HG03460 (cell line): ENCODE measurements at regions not wholly inside any gene's neighbourhood (a gene's known extent, or its start where the extent isn't known, plus 50 kb on each side); places are given as distances from the start of the nearest gene placed in this dataset.
"Not testable (repeated sequence)": the region's sequence is repeated elsewhere in the genome, so short reads cannot be mapped to it uniquely, and the experiment has no call there.

Experiments used
- ATAC-seq: cut with Tn5 transposase; IDR thresholded peaks from one replicate; pipeline ENCODE4 v1.9.1; 2021; ENCODE audit not compliant: unreplicated experiment

DNA sequence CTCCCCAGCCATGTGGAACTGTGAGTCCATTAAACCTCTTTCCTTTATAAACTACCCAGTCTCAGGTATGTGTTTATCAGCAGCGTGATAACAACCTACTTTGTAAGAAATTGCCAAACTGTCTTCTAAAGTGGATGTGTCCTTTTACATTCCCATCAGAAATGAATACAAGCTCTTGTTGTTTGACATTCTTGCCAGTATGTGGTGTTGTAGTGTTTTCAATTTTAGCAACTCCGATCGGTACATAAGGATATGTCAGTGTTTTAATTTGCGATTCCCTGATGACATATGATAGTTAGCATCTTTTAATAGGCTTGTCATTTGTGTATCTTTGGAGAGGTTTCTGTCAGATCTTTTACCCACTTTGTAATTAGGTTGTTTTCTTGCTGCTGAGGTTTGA is 1156.3 kb upstream of the CRIM1 start:
- no peak for ATAC-seq

DNA sequence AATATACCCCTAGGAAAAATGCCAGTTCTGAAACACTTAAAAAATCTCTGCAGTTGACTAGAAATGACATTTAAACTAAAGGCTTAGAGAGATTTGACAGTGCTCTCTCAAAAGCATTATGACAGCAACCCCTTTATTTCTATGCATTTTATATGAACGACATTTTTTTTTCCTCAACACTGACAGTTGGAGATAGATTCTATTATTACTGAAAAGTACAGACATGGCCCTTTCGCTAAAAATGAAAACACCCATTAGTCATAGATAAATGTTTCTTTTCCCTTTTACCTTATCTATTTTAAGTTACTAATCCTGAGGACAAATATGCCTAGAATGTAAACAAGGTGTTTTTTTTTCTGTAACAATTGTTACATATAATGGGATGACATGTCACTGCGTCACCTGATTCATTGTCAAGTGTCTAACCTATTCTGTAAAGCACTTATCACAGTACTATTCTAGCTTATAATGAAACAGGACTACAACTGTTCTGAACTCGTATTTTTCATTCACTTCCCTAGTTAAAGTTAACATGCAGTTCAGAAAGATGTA is 1169.6 kb upstream of the CRIM1 start:
- no peak for ATAC-seq

DNA sequence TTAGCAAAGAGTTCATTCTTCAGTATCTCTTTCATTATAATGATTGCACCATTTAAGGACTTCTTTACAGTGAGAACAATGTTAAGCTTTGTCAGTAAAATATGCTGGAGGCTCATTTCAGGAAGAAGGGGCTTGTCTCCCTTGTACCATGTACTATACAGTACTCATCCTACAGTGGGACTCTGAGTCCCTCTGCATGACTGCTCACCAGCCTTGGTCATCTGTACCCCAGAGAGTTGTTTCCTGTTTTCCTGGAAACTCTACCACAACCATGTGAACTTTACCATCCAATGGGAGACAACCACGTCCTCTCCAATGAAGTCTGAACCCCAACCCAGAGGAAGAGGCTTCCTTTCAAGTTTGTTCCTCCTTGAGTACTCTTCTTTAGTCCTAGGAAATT is 1171.1 kb upstream of the CRIM1 start:
- ATAC-seq, result no peak

DNA sequence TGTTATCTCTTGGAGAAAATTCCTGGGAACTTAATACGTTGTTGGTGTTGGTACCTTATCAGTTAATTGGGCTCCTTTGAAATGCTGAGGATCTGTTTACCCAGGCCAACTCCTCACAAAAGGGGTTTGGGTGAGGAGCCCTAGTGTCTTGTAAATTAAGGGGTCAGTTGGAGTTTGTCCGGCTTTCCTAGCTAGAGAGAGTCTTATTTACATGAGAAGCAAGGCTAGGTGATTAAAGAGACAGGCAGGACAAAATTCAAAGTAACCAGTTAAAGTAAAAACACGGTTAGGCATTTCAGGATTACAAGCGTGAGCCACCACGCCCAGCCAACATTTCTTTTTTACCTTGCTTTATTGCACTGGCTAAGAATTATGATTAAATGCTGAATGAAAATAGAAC is 1178.9 kb upstream of the CRIM1 start:
- not testable (repeated sequence) for ATAC-seq

DNA sequence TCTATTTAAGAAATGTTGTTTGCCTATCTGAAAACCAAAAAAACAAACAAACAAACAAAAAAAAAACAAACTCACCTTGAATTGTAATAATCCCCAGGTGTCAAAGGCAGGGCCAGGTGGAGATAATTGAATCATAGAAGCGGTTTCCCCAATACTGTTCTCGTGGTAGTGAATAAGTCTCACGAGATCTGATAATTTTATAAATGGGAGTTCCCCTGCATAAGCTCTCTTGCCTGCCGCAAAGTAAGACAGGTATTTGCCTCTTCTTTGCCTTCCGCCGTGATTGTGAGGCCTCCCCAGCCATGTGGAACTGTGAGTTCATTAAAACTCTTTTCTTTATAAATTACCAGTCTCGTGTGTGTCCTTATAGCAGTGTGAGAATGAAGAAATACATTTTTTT is 1180.7 kb upstream of the CRIM1 start:
- no peak for ATAC-seq

DNA sequence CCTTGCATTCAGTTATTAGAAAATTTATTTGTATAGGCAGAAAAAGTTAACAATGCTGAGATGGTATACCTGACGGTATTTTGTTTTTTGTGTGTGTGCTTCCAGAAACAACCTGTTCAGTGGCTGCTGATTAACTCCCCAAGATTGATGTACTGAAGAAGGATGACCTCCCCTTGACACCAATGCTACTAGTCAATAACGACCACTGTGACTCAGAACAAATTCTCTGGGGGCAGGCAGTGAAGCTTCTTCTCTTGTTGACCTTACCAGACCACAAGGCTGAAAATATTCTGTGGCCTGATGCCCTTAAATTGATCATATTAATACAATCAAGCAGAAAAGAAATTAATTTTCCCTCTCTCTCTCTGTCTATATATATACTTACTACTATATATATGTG is 1182.9 kb upstream of the CRIM1 start:
- no peak for ATAC-seq

DNA sequence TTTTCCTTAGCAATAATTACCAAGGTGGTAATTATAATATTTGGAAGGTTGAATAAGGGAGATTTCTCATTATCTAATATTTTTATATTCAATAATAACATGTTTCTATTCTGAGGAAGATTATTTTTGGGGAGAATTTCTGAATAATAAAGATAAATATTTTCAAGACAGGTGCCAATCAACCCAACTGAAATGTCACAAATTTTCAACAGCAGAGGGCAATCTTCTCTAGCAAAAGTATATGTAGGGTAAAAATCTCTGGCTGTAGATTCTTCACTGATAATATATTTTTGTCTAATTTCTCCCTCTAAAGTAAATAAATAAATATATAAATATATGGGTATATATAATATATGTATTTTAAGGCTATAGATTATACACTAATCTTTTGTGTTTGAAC is 1187.2 kb upstream of the CRIM1 start:
- ATAC-seq, result no peak

DNA sequence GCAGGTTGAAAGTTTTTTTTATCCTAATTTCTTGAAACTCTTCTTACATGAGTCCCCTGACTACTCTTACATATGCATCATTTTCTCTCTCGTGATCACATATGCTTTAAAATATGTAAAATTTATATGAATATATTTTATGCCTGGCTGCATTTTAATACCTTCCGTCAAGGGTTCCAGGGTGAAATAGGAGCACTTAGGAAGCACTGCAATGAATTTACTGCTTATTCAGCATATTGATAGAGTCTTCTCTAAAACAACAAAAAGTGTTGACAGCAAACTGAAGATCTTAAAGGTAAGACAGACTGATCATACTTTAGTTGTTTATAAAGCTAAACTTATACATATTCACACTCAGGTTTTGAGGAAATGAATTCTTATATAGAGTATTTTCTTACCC is 1191.6 kb upstream of the CRIM1 start:
- no peak for ATAC-seq

DNA sequence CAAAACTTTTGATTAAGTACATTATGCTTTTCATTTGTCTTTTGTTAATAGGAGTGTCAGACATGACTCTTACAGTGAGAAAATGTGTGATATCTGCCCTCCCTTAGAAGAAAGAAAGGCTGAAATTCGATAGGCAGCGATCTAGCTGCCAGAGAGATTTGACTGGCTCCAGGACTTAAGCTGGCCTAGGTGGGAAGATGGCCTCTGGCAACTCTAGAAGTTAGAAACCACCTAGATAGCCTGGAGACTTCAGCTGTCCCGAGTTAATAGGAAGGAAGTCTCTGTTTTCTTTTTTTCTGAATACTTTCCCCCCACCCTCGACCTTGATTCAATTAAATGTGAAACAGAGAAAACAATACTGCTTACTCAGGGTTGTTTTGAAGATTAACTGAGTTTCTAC is 1194.7 kb upstream of the CRIM1 start:
- ATAC-seq, result no peak

DNA sequence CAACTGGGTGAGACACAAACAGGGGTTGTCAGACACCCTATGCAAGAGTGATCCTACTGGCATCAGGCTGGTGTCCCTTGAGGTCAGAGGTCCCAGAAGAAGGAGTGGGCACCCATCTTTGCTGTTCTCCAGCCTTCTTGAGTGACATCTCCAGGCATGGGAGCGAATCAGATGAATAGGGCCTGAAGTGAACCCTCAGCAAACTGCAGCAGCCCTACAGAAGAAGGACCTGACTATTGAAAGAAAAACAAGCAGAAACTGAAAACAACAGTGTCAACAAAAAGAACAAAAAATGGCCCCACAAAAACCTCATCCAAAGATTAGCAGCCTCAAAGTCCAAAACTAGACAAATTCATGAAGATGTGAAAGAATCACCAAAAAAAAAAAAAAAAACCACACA is 1229.7 kb upstream of the CRIM1 start:
- ATAC-seq, result no peak

DNA sequence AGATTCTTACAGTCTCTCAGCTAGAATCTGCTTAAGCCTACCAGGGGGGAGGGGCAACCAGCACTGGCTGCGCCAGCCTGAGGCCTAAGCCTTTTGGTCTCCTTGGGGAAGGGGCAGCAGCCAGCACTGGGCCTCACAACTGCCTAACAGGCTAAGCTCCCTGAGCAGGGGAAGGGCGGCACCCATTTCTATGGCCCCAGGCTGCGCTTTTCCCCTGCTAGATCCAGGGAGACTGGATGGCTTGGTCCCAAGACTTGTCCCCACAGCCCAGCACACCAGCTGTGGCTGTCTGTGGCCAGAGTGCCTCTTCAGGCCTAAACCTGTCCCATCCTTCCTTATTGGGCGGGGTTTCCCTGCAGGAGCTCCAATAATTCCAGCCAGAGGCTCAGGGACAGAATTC is 1230.3 kb upstream of the CRIM1 start:
- ATAC-seq, result no peak

DNA sequence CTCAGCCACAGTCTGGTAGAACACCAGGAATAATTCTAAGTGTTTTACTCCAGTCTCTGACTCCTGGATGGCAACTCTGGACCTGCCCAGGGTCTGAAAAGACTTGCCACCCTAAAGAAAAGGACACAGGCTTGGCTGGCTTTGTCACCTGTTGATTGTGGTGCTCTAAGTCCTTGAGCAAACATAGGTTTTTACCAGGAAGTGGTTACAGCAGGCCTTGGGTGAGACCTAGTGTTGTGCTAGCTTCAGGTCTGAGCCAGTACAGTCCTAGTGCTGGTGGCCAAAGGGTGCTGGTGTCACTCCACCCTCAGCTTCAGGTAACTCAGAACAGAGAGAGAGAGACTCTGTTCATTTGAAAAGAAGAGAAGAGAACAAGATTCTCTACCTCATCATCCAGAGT is 1239.4 kb upstream of the CRIM1 start:
- ATAC-seq, result no peak

DNA sequence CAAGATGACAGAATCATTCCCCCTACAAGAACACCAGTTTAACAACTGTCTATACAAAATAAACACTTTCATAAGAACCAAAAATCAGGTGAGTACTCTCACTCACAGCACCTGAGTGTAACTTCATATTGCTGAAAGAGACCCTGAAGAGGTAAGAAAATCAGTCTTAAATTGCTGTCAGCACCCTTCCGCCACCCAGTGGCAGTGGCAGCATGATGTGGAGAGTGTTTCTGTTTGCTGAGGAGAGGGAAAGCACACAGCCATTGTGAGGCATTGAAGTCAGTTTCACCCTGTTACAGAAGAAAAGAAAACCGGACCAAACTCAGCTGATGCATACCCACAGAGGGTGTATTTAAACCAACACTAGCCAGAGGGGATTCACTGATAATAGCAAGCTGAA is 1240.8 kb upstream of the CRIM1 start:
- no peak for ATAC-seq

DNA sequence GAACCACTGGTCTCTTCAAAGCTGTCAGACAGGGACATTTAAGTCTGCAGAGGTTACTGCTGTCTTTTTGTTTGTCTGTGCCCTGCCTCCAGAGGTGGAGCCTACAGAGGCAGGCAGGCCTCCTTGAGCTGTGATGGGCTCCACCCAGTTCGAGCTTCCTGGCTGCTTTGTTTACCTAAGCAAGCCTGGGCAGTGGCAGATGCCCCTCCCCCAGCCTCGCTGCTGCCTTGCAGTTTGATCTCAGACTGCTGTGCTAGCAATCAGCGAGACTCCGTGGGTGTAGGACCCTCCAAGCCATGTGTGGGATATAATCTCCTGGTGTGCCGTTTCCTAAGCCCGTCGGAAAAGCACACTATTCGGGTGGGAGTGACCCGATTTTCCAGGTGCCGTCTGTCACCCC is 1243.2 kb upstream of the CRIM1 start:
- not testable (repeated sequence) for ATAC-seq

DNA sequence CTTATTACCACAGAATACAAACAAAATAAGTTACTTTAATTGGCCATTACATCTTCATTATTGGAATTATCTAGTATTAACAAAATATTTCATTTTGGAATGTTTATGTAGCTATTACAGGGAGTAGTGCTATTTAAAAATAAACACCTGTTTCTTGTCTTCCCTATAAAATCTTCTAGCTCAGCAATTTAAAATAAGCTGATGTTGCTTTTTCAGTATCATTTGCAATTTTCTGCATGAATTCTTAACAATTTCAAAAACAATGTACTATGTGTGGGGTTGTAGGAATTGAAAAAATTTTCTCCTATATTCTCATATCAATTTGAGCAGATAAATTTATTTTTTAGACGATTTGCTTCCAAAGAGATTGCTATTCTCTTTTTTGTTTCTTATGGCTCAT is 1251.3 kb upstream of the CRIM1 start:
- no peak for ATAC-seq

DNA sequence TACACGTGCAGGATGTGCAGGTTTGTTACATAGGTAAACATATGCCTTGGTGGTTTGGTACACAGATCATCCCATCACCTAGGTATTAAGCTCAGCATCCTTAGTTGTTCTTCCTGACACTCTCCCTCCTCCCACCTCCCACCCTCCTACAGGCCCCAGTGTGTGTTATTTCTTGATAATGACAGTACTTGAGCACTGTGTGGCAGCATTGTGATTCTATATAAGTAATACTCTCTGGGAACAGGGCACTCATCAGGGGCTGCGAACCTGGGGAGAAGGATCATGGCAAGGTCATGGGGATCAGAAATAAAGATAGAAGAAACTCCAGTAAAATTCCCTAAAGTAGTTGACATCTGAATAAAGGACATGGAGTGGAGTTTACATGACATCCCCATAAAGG is 1256.2 kb upstream of the CRIM1 start:
- ATAC-seq, result no peak

DNA sequence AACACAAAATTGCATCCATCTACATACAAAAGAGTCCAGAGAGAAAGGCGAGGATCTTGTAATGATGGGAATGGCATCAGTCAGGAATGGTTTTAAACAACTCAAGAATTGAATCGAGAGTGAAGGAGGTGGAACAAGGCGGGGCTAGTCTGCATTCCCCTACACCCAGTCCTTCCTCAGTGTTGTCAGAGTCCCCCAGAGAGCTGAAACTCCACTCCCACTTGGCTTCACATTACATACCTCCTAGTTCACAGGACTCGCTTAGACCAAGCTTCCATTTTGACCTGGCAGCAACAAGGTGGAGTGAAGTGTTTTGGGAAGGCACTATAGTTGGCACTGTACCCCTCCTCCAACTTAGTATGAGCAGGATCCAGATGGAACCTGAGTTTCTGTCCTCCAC is 1273.5 kb upstream of the CRIM1 start:
- no peak for ATAC-seq

DNA sequence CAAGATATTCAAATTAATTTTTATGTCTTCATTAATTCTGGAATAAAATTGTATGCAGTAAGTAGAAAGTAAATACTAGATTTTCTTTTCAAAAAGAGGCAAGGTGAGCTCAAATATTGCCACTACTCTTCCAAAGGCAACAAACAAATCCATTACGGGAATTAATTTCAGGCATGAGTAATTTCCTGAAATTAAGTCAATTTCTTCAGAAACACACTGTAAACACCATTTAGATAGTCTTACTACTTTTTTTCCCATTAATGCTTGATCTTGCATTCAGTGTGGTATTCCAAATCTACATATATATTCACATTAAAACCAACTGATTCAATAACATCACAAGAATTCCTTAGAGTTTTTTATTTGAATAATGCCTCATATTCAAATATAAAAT is 1274.0 kb upstream of the CRIM1 start:
- ATAC-seq, result no peak

DNA sequence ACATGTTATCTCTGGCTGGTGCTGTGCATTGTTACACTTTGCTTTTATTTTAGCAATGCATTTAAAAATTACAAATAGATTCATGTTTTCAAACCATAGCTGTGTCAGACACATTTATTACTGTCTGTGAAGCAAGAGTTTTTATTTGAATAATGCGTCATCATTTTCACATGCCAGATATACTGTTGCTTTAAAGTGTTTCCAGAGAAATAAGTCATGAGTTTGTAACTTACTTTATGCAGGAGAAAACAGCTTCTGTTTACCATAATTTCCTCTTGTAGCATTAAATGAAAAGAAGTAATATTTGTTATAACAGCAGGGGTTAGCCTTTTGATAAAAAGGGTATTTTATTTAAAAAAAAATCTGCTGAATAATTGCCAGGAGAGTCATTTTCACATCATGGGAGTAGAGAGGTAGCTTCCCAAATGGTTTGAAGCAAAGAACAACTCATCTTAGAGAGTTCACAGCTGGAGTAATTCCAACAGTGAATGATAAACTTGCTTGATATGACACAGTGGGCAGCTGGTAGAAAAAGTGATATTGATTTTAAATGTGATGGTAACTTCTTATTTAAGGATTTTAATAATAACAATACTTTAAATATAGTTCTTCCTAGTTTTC is 1274.5 kb upstream of the CRIM1 start:
- no peak for ATAC-seq

DNA sequence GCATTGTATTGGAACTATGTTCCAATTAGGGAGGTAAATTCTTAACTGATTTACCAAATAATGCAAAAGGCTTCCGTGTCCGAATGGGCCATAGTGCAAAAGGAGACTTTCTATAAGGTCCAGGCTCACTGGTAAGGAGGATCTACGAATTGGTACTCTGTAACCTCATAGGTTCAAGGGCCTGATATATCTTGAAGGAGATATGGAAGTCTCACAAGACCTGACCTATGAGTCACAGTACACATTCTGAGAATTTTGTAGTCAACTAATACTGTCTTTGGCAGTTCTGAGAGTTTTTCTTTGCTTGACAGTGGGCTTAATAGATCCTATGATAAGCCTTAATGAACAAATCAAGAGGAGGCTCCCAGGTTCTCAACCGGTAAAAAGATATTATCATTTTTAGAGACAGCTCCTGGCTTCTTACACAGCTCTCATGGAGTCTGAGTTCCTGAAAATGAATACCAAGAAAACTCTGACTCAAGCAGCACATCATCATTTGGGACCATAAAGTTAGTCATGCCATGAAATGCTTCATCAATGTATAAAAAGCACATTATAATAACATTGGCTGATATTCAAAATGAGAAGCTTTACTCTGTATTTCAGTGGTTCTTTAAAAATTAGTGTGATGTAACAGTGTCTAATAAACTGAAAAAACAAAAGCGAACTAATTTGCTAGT is 1275.2 kb upstream of the CRIM1 start:
- ATAC-seq, result no peak

DNA sequence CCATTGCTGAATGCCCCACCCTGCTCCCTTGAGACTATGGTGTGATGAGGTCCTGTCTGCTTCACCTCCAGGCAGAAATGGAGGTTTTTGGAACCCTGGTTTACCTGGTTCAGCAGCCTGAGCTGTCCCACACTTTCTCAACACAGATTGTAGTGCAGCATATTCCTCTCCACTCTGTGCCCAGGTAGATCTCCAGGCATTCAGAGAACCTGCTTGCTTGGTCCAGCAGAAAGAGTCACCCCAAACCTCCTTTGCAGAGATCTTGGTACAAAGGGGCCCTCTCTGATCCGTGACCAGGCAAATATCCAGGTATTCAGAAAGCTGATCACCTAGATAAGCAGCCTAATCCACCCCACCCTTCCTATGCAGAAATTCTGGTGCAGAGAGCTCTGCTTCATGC is 1288.2 kb upstream of the CRIM1 start:
- no peak for ATAC-seq

DNA sequence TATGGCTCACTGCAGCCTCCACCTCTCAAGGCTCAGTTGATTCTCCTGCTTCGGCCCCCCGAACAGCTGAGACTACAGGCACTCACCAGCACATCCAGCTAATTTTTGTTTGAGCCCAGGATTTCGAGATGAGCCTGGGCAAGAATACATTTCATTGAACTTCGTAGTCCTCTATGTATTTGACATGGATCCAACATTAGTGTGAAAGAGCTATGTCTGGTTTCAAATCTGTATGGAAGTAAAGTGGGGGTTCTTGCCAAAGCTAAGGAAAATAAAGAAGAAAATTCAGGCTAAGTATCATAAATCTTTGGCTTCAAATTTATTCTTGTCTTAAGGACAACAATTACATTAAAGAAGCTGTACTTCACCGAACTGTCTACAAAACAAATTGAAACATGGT is 1291.7 kb upstream of the CRIM1 start:
- ATAC-seq, result no peak

DNA sequence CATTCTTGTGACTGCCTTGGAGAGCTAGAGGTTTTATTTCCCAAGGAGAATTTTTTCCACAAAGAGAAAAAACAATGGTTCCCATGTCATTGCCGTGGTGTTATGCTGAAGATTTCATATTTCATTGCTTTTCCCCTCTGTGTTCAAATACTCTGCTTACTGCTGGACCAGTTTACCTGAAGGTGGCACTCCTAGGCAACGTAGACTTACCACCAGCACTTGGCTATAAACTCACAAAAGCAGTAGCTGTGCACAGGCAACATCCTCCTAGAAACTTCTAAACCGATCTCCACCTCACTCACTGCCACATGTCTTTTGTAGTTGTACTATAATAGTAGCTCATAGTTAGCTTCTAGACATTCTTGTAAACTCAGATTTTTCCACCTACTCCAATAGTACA is 1319.7 kb upstream of the CRIM1 start:
- ATAC-seq, result no peak
